VCaP (cell line): ENCODE measurements at regions not wholly inside any gene's neighbourhood (a gene's known extent, or its start where the extent isn't known, plus 50 kb on each side); places are given as distances from the start of the nearest gene placed in this dataset.
"Not testable (repeated sequence)": the region's sequence is repeated elsewhere in the genome, so short reads cannot be mapped to it uniquely, and the experiment has no call there.

Experiments used
- H3K27ac ChIP-seq: fragments of 450-650 bp; 2 replicates; pipeline ENCODE4 v1.5.1; 2017
- TF ChIP-seq, protein P1 (sequence below): fragments of 450-650 bp; conservative IDR thresholded peaks from 2 replicates; pipeline ENCODE4 v1.5.1; 2017; ENCODE audit warnings: mild to moderate bottlenecking, moderate library complexity

DNA sequence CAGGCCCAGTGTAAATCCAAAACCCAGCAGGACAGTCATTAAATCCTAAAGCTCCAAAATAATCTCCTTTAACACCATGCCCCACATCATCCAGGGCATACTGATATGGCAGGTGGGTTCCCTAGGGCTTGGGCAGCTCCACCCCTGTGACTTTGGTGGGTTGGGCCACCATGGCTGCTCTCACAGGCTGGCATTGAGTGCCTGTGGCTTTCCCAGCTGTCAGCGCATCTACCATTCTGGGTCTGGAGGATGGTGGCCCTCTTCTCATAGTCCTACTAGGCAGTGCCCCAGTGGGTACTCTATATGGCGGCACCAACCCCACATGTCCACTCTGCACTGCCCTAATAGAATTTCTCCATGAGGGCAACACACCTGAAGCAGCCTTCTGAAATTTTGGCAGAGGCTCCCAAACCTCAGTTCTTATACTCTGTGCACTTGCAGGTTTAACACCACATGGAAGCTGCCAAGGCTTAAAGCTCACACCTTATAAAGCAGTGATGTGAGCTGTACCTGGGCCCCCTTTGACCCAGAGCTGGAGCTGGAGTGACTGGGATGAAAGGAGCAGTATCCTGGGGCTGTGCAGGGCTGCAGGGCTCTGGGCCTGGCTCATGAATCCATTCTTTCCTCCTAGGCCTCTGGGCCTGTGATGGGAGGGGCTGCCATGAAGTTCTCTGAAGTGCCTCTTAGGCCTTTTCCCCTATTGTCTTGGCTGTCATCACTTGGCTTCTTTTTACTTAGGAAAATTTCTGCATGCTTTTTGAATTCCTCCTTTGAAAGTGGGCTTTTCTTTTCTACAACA lies 765.5 kb upstream of the EPHA7 start:
- H3K27ac ChIP-seq = no peak overlapping the region
- TF ChIP-seq, protein P1, sequence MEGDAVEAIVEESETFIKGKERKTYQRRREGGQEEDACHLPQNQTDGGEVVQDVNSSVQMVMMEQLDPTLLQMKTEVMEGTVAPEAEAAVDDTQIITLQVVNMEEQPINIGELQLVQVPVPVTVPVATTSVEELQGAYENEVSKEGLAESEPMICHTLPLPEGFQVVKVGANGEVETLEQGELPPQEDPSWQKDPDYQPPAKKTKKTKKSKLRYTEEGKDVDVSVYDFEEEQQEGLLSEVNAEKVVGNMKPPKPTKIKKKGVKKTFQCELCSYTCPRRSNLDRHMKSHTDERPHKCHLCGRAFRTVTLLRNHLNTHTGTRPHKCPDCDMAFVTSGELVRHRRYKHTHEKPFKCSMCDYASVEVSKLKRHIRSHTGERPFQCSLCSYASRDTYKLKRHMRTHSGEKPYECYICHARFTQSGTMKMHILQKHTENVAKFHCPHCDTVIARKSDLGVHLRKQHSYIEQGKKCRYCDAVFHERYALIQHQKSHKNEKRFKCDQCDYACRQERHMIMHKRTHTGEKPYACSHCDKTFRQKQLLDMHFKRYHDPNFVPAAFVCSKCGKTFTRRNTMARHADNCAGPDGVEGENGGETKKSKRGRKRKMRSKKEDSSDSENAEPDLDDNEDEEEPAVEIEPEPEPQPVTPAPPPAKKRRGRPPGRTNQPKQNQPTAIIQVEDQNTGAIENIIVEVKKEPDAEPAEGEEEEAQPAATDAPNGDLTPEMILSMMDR = no peak

DNA sequence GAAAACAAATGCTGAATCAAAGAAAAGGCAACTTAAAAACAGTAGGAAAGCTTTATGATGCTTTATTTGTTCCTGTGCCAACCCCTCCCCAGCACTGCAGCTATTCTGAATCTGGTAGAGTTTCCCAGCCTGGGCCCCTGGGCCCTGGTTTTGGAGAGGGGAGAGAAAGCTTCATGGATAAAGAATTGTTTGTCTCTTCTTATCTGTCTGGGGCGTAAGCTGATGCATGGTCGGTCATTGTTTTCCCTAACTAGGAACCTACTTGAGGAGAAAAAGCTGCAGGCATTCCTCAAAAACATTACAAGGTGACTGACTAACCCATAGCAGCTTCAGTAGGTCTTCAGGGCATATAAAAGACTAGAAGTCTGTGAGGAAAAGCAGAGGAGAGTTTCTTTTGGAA lies 758.1 kb upstream of the EPHA7 start:
- no peak overlapping the region for H3K27ac ChIP-seq
- TF ChIP-seq, protein P1 = no peak

DNA sequence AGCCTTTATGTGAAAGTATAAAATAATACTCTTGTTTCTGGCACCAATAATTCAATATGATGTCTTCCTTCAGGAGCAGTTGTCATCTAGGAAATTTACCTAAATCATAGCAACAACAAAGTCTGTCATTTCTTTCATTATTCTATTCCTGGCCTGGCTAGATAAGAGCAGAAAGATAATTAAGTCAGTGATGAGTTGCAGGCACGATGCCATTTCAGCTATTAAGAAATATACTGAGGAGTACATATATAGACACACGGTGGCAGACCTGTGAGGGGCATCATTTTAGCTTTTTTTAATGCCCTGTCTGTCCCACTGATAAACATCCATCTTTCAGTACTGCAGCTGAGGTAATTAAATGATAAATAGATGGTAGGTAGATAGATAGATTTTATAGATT lies 756.1 kb upstream of the EPHA7 start:
- TF ChIP-seq, protein P1 = no peak
- no peak overlapping the region for H3K27ac ChIP-seq

DNA sequence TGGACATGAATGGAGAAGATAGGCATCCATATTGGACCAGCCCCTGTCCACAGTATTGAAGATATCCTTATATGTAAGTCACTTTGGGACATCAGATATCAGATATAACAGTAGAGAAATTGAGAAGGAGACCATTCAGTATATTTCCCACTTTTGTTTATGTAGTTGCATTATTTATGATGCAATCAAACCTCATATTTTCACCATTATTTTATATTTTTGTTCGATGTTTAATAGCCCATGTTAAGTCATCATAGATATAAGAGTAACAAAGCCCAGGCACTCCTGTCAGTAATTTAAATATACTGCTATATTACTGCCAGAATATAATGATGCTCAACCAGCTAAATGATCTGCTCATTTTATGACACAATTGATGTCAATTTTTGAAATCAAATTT lies 744.5 kb upstream of the EPHA7 start:
- TF ChIP-seq, protein P1 = no peak
- H3K27ac ChIP-seq = no peak overlapping the region

DNA sequence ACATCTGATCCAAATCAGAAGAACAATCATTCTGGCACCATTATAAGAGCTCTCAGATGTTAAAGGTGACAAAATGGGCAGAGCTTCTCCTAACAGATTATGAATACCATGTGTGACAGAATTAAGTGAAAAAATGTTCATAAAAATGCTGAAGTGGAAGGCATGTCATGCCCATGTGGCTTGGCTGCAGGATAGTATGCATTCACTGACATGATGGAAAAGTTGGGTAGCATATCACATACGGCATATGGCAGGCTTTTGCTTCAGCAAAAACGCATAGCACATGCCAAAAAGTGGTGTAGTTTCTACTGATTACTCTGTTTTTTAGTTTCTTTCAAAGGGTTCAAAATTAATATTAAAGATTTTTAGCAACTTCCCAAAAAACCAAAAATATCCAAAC lies 731.5 kb upstream of the EPHA7 start:
- H3K27ac ChIP-seq = no peak overlapping the region
- TF ChIP-seq, protein P1 = no peak

DNA sequence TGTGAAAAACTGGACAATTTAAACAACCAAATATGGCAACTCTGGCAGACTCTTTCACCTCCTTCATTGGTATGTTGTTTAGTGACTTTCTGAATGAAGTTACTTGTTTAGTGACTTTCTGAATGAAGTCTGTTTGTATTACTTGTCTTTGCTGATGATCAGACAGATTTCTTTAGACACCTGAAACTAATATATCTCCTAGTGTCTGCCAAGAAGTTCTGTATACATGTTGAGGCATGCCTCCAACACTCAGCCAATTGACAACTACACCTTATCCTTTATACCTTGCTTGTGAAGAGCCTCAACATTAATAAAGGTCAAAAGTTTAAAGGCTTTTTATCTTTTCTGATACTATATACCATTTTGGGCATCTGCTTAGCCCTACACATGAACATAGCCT lies 725.4 kb upstream of the EPHA7 start:
- H3K27ac ChIP-seq = no peak overlapping the region
- TF ChIP-seq, protein P1 = no peak

DNA sequence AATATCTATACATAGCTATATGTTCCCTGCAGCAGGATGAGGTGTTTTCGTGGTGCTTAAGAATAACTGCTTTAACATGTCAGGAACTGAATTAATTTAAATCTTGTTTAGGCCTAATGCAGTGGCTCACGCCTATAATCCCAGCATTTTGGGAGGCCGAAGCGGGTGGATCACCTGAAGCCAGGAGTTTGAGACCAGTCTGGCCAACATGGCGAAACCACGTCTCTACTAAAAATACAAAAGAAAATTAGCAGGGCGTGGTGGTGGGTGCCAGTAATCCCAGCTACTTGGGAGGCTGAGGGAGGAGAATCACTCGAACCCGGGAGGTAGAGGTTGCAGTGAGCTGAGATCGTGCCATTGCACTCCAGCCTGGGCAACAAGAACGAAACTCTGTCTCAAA lies 717.8 kb upstream of the EPHA7 start:
- not testable (repeated sequence) for H3K27ac ChIP-seq

DNA sequence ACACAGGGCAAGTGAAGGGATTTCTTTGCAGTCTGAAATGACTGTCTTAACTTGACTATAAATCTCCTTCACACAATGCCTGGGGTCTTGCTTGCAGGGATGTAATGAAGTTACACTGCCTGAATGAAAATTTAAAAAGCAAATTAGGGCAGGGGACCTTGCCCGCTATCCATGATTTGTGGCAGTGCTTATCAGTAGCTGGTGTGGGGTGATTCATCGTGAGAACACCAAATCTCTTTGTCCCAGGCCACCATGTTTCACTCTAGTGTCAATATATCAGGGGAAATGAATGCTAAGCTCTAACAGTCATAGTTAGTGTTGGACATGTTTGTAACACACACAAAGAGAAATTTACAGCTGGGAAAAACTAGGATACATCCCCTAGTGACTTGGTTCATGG lies 713.7 kb upstream of the EPHA7 start:
- TF ChIP-seq, protein P1 = no peak
- no peak overlapping the region for H3K27ac ChIP-seq
